ENCODE measurements at regions not wholly inside any gene's neighbourhood (a gene's known extent, or its start where the extent isn't known, plus 50 kb on each side); places are given as distances from the start of the nearest gene placed in this dataset.
"Not testable (repeated sequence)": the region's sequence is repeated elsewhere in the genome, so short reads cannot be mapped to it uniquely, and the experiment has no call there.

DNA sequence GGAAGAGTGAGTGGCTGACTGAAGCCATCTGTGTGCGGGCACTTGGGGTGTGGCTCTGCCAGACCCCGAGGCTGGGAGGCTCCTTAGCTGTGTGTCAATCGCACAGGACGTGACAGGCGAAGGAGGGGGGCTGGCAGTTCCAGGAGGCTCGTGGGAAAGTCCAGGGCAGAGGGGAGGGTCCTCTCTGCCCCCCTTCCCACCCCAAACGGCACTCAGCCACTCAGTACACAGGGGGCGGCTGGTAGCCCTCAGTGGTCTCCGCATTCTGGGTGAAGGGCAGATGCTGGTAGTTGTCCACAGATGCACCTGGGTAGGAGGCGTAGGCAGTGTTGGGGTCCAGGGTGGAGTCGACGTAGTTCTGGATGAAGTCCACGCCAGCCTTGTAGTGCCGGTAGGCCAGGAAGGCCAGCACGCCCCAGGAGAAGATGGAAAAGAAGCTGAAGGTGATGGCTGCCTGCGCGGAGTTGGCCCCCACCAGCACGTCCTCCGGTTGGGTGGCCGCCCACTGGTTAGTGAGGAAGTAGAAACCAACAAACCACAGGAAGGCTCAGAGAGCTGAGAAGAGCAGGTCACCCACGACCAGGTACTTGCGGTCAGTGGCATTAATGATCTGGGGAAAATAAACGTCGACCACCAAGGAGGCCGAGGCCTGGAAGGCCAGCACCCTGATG is 85.4 kb upstream of the CEP78 start:
- TF ChIP-seq, protein P1, sequence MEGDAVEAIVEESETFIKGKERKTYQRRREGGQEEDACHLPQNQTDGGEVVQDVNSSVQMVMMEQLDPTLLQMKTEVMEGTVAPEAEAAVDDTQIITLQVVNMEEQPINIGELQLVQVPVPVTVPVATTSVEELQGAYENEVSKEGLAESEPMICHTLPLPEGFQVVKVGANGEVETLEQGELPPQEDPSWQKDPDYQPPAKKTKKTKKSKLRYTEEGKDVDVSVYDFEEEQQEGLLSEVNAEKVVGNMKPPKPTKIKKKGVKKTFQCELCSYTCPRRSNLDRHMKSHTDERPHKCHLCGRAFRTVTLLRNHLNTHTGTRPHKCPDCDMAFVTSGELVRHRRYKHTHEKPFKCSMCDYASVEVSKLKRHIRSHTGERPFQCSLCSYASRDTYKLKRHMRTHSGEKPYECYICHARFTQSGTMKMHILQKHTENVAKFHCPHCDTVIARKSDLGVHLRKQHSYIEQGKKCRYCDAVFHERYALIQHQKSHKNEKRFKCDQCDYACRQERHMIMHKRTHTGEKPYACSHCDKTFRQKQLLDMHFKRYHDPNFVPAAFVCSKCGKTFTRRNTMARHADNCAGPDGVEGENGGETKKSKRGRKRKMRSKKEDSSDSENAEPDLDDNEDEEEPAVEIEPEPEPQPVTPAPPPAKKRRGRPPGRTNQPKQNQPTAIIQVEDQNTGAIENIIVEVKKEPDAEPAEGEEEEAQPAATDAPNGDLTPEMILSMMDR (conservative IDR thresholded peaks at IDR 0.05; ENCODE audit: low read depth, low read length): no peak
- H3K4me3 ChIP-seq (ENCODE audit: low read depth, low read length): no peak overlapping the region
- DNase-seq (ENCODE audit: low read depth): no peak

DNA sequence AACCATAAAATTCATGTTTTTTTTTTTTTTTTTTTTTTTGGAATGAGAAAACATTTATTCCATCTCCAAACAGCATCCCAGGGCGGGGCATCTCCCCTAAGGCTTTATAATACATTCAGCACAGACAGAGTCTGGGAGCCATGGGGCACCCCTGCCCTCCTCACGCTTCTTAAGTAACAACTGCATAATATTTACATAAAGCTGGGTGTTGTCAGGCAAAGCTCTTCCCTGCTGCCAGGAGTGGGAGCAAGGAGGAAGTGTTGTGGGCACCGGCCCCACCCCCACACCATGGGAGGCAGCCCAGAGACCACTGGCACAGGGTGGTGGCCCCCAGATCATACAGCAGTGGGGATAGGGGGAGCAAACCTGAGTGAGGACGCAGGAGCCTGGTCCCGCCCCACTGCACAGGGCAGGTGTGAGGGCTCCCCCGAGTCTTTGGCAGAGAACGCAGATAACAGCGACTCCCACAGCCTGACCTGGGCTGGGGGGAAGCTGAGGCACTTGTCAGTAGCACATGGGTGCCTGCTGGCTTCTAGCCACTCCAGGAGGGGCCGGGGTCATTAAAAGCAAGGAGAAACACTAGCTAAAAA is 86.1 kb upstream of the CEP78 start:
- no peak overlapping the region for H3K4me3 ChIP-seq (ENCODE audit: low read depth, low read length)
- no peak for DNase-seq (ENCODE audit: low read depth)
- TF ChIP-seq, protein P1 (conservative IDR thresholded peaks at IDR 0.05; ENCODE audit: low read depth, low read length): no peak

DNA sequence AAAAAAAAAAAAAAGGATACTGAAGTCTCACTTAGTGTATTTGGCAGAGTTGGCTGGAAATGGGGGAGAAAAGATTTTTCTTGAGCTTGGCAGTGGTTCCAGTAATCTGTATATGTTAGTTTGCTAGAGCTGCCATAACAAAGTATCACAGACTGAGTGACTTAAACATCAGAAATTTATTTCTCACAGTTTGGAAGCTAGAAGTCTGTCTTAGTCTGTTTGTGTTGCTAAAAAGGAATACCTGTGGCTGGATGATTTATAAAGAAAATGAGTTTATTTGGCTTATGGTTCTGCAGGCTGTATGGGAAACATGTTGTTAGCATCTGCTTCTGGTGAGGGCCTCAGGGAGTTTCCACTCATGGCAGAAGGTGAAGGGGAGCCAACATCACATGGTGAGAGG is 89.6 kb upstream of the CEP78 start:
- TF ChIP-seq, protein P1 (conservative IDR thresholded peaks at IDR 0.05; ENCODE audit: low read depth, low read length): no peak
- DNase-seq (ENCODE audit: low read depth): no peak
- H3K4me3 ChIP-seq (ENCODE audit: low read depth, low read length): no peak overlapping the region

DNA sequence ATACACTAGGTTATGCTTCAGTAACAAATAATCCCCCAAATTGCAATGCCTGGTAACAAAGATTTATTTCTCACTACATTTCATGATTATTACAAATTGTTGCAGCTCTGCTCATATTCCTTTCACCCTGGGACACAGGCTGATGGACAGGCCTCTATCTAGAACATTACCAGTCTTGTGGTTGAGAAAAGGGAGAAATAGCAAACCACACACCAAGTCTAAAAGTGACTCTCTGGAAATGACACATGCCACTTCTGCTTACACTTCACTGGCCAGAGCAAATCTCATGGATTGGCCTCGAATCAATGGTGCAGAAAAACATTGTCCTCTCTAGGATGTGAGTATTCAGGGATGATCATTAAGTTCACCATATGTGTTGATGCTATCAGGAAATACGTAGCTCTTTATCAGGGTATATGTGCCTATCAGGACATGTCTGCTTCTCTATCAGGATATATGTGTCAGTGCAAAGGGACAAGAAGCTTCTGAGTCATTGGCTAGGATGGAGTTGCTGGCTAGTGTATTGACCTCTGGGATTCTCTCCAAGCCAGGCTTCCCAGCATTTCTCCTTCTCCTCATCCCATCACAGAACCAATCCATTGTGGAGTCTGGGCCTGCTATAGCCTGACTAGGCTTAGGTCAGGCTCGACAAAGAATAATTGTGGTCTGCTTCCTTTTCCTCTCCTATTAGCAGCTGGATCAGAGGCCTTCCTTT is 91.1 kb upstream of the CEP78 start:
- TF ChIP-seq, protein P1 (conservative IDR thresholded peaks at IDR 0.05; ENCODE audit: low read depth, low read length): no peak
- DNase-seq (ENCODE audit: low read depth): no peak
- no peak overlapping the region for H3K4me3 ChIP-seq (ENCODE audit: low read depth, low read length)

DNA sequence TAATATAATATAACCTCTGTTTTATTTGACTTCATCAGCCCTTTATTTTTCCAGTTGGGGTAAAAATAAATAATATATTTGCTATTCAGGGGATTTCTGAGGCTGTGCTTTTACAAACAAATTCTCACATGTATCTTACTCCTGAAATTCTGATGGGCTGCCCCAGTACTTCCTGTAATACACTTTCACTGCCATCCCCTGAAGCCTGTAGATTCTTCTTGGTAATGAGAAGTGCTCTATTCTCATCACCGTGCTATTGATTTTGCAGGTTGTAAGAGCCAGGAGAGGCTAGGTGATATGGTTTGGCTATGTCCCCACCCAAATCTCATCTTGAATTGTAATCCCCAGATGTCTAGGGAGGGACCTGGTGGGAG is 91.9 kb upstream of the CEP78 start:
- DNase-seq (ENCODE audit: low read depth): no peak
- TF ChIP-seq, protein P1 (conservative IDR thresholded peaks at IDR 0.05; ENCODE audit: low read depth, low read length): no peak
- H3K4me3 ChIP-seq (ENCODE audit: low read depth, low read length): no peak overlapping the region

DNA sequence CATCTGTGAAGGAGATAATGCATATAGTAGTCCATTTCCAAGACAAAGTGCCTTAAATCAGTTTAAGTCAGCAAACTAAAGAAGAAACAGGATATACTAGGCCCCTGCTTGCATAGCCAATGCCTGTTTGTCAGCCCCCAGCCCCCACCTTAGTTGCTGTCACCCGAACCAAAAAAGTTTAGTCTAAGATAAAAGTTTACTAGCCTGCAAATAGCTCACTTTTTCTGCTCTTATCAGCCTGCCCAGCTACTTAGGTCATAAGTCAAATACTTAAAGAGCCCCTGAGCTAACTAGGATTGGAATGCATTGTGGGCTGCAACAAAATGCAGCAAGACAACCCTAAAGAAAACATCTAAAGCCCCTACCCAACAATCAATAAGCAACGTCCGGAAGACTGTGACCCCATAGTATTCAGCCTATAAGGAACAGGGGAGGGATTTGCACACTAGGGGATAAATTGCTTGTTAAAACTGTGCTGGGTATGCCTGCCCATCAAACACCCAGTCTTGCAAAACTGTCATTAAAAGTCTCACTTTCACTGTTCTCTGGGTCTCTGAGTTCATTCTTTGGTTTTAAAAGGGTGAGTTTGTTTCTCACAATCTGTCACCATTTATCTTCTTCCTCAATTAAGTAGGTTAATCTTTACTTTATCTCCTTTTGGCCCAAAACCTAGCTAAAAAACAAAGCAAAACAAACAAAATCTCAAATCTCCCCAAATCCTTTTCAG is 92.4 kb upstream of the CEP78 start:
- no peak for DNase-seq (ENCODE audit: low read depth)
- no peak overlapping the region for H3K4me3 ChIP-seq (ENCODE audit: low read depth, low read length)
- TF ChIP-seq, protein P1 (conservative IDR thresholded peaks at IDR 0.05; ENCODE audit: low read depth, low read length): no peak

DNA sequence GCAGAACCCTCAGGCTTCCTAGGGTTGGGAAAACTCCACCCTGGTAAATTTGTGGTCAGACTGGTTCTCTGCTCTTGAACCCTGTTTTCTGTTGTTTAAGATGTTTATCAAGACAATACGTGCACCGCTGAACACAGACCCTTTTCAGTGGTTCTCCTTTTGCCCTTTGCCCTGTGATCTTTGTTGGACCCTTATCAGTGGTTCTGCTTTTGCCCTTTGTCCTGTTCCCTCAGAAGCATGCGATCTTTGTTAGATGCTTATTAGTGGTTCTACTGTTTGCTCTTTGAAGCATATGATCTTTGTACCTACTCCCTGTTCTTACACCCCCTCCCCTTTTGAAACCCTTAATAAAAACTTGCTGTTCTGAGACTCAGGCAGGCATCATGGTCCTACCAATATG is 93.6 kb upstream of the CEP78 start:
- H3K4me3 ChIP-seq (ENCODE audit: low read depth, low read length); DNase-seq (ENCODE audit: low read depth): not testable (repeated sequence)
